GM12801 (cell line): ENCODE measurements at regions not wholly inside any gene's neighbourhood (a gene's known extent, or its start where the extent isn't known, plus 50 kb on each side); places are given as distances from the start of the nearest gene placed in this dataset.

ENCODE experiments used
- CTCF ChIP-seq: IDR thresholded peaks from one replicate; pipeline ENCODE4 v1.5.1; 2011; ENCODE audit warnings: control low read depth; ENCODE audit not compliant: insufficient read length; ENCODE audit errors: extremely low read depth

- no peak for TF ChIP-seq CTCF
Observed at GRCh38 chr9:1726993-1727759, 288.0 kb upstream of the SMARCA2 start.

- TF ChIP-seq CTCF, result no peak
Observed at GRCh38 chr9:1729631-1730030, 285.5 kb upstream of the SMARCA2 start.

- no peak for TF ChIP-seq CTCF
Observed at GRCh38 chr9:1732670-1733069, 282.5 kb upstream of the SMARCA2 start.

GRCh38 chr9:1738511-1739100 is 276.5 kb upstream of the SMARCA2 start:
- no peak for TF ChIP-seq CTCF

- TF ChIP-seq CTCF, result no peak
Observed at GRCh38 chr9:1743121-1743960, 271.8 kb upstream of the SMARCA2 start.

GRCh38 chr9:1745980-1746379 is 269.2 kb upstream of the SMARCA2 start:
- TF ChIP-seq CTCF, result no peak

GRCh38 chr9:1747417-1747967 is 267.7 kb upstream of the SMARCA2 start:
- no peak for TF ChIP-seq CTCF
